Astrocyte of the cerebellum (primary cell): ENCODE measurements at regions not wholly inside any gene's neighbourhood (a gene's known extent, or its start where the extent isn't known, plus 50 kb on each side); places are given as distances from the start of the nearest gene placed in this dataset.

Experiments used
- DNase-seq: peaks from one replicate; pipeline ENCODE4 v3.0.0-alpha.2; 2011; ENCODE audit warnings: low read depth
- H3K4me3 ChIP-seq: 2 replicates; pipeline ENCODE4 v1.5.1; 2011; ENCODE audit warnings: mild to moderate bottlenecking, low read depth, low read length, moderate library complexity
- CTCF ChIP-seq: IDR thresholded peaks from 2 replicates; pipeline ENCODE4 v1.5.1; 2012; ENCODE audit warnings: low read length, low read depth, moderate library complexity, mild to moderate bottlenecking; ENCODE audit errors: missing control alignments
- in situ Hi-C: cut with HindIII; loops from 2 replicates; pipeline ENCODE4 v1.10.0; 2017; ENCODE audit warnings: low sequenced_read_pairs

GRCh38 chr5:113776168-113776567 lies 262.7 kb downstream of the YTHDC2 start:
- H3K4me3 ChIP-seq: no peak overlapping the region
- no peak for DNase-seq
- in situ Hi-C loops: no loop called here
- no peak for TF ChIP-seq CTCF

- peak; percentile 39 for DNase-seq
- TF ChIP-seq CTCF: no peak
- H3K4me3 ChIP-seq: no peak overlapping the region
- in situ Hi-C loops: no loop called here
These were observed 263.5 kb downstream of the YTHDC2 start for GRCh38 chr5:113776832-113777525.

GRCh38 chr5:113778147-113778546 lies 264.7 kb downstream of the YTHDC2 start:
- TF ChIP-seq CTCF: no peak
- no peak for DNase-seq
- in situ Hi-C loops: no loop called here
- no peak overlapping the region for H3K4me3 ChIP-seq

- no peak for DNase-seq
- H3K4me3 ChIP-seq: no peak overlapping the region
- no peak for TF ChIP-seq CTCF
- in situ Hi-C loops: no loop called here
These were observed 274.7 kb downstream of the YTHDC2 start for GRCh38 chr5:113788141-113788655.

GRCh38 chr5:113789769-113790168 lies 276.3 kb downstream of the YTHDC2 start:
- H3K4me3 ChIP-seq: no peak overlapping the region
- TF ChIP-seq CTCF: no peak
- no peak for DNase-seq
- in situ Hi-C loops: no loop called here

- H3K4me3 ChIP-seq: no peak overlapping the region
- DNase-seq: no peak
- no peak for TF ChIP-seq CTCF
- in situ Hi-C loops: no loop called here
These were observed 279.3 kb downstream of the YTHDC2 start for GRCh38 chr5:113792806-113793205.
